ENCODE measurements at regions not wholly inside any gene's neighbourhood (a gene's known extent, or its start where the extent isn't known, plus 50 kb on each side); places are given as distances from the start of the nearest gene placed in this dataset.
A peak's percentile ranks its signal among the peaks of the same experiment; 100 is the strongest.

- peaks cover 59% of the 10 kb centered on the region for H3F3A ChIP-seq (ENCODE audit: insufficient read depth)
- TF ChIP-seq EZH2phosphoT487 (IDR thresholded peaks at IDR 0.05; ENCODE audit: insufficient read depth, low read depth) (no peak), EZH2 (IDR thresholded peaks at IDR 0.05; ENCODE audit: insufficient read depth, poor library complexity, severe bottlenecking) (no peak)
- H3K9ac ChIP-seq = peak overlapping the region; percentile 5; the same call in 1 of the 2 replicates
- peak; percentile 36 for DNase-seq
- no peaks in the 10 kb centered on the region for H3K79me2 ChIP-seq (ENCODE audit: insufficient read depth)
- in situ Hi-C loops (cut with MboI) = loop anchor here (25.0 kb wide), 1 partner anchor 412 kb away; no protein-coding TSS in a partner anchor
- no peak overlapping the region for H3K4me3 ChIP-seq
- H2AFZ ChIP-seq = no peak overlapping the region
- H3K4me2 ChIP-seq (ENCODE audit: unreplicated experiment) = no peak overlapping the region
- H3K36me3 ChIP-seq (ENCODE audit: low read depth) = no peaks in the 10 kb centered on the region
- no peaks in the 10 kb centered on the region for H3K27me3 ChIP-seq (replicated peaks; ENCODE audit: insufficient read depth)
- 57 to 60% methylated on average over 6 of the region's 6 CpGs for WGBS, 2 experiments (ENCODE audit: low coverage in 1 of 2, low lambda C conversion rate in 2 of 2, missing lambda C conversion rate in 2 of 2)
- no peaks in the 10 kb centered on the region for H3K9me2 ChIP-seq (ENCODE audit: insufficient read depth)
- peaks cover 59% of the 10 kb centered on the region for H3K4me1 ChIP-seq (ENCODE audit: insufficient read depth)
- no peaks in the 10 kb centered on the region for H4K20me1 ChIP-seq (ENCODE audit: insufficient read depth)
- peak overlapping the region; percentile 71 for H3K27ac ChIP-seq
- no peaks in the 10 kb centered on the region for H3K9me3 ChIP-seq (ENCODE audit: low read depth)
These were observed 456.2 kb upstream of the THBS1 start for GRCh38 chr15:39124553-39125171.

- in situ Hi-C loops (cut with MboI) = no loop called here
- H3K4me1 ChIP-seq (ENCODE audit: insufficient read depth) = peaks cover 63% of the 10 kb centered on the region
These were observed 455.7 kb upstream of the THBS1 start for GRCh38 chr15:39125226-39125625.

GRCh38 chr15:39125904-39126303 is 455.0 kb upstream of the THBS1 start:
- Histone ChIP-seq H3K9ac (no peak overlapping the region), H3K4me2 (ENCODE audit: unreplicated experiment) (no peak overlapping the region), H4K20me1 (ENCODE audit: insufficient read depth) (no peaks in the 10 kb centered on the region), H3K9me2 (ENCODE audit: insufficient read depth) (no peaks in the 10 kb centered on the region), H3K27me3 (replicated peaks; ENCODE audit: insufficient read depth) (no peaks in the 10 kb centered on the region), H3K4me1 (ENCODE audit: insufficient read depth) (peaks cover 70% of the 10 kb centered on the region), H3F3A (ENCODE audit: insufficient read depth) (peaks cover 68% of the 10 kb centered on the region), H3K79me2 (ENCODE audit: insufficient read depth) (no peaks in the 10 kb centered on the region), H3K36me3 (ENCODE audit: low read depth) (no peaks in the 10 kb centered on the region), H2AFZ (no peak overlapping the region), H3K27ac (peak overlapping the region; percentile 71), H3K4me3 (no peak overlapping the region), H3K9me3 (ENCODE audit: low read depth) (no peaks in the 10 kb centered on the region)
- 65 to 69% methylated on average over 4 of the region's 4 CpGs for WGBS, 2 experiments (ENCODE audit: low coverage in 1 of 2, low lambda C conversion rate in 2 of 2, missing lambda C conversion rate in 2 of 2)
- DNase-seq = peak; percentile 57
- no peak for TF ChIP-seq EZH2phosphoT487 (IDR thresholded peaks at IDR 0.05; ENCODE audit: insufficient read depth, low read depth)
- no peak for TF ChIP-seq EZH2 (IDR thresholded peaks at IDR 0.05; ENCODE audit: insufficient read depth, poor library complexity, severe bottlenecking)
- in situ Hi-C loops (cut with MboI) = no loop called here

More at GRCh38 chr15:39125226-39125625, 455.7 kb upstream of the THBS1 start:
- peak; percentile 61 for DNase-seq
- no peaks in the 10 kb centered on the region for H3K36me3 ChIP-seq (ENCODE audit: low read depth)
- peak overlapping the region; percentile 5; the same call in 1 of the 2 replicates for H3K9ac ChIP-seq
- no peaks in the 10 kb centered on the region for H3K9me2 ChIP-seq (ENCODE audit: insufficient read depth)
- no peak overlapping the region for H3K4me2 ChIP-seq (ENCODE audit: unreplicated experiment)
- peak overlapping the region; percentile 71 for H3K27ac ChIP-seq
- H2AFZ ChIP-seq = no peak overlapping the region
- H3K4me3 ChIP-seq = no peak overlapping the region
- no peaks in the 10 kb centered on the region for H3K27me3 ChIP-seq (replicated peaks; ENCODE audit: insufficient read depth)
- peaks cover 62% of the 10 kb centered on the region for H3F3A ChIP-seq (ENCODE audit: insufficient read depth)
- H4K20me1 ChIP-seq (ENCODE audit: insufficient read depth) = no peaks in the 10 kb centered on the region
- H3K9me3 ChIP-seq (ENCODE audit: low read depth) = no peaks in the 10 kb centered on the region
- 19 to 24% methylated on average over 2 of the region's 2 CpGs for WGBS, 2 experiments (ENCODE audit: low coverage in 1 of 2, low lambda C conversion rate in 2 of 2, missing lambda C conversion rate in 2 of 2)
- no peak for TF ChIP-seq EZH2 (IDR thresholded peaks at IDR 0.05; ENCODE audit: insufficient read depth, poor library complexity, severe bottlenecking)
- no peak for TF ChIP-seq EZH2phosphoT487 (IDR thresholded peaks at IDR 0.05; ENCODE audit: insufficient read depth, low read depth)
- H3K79me2 ChIP-seq (ENCODE audit: insufficient read depth) = no peaks in the 10 kb centered on the region

DNA sequence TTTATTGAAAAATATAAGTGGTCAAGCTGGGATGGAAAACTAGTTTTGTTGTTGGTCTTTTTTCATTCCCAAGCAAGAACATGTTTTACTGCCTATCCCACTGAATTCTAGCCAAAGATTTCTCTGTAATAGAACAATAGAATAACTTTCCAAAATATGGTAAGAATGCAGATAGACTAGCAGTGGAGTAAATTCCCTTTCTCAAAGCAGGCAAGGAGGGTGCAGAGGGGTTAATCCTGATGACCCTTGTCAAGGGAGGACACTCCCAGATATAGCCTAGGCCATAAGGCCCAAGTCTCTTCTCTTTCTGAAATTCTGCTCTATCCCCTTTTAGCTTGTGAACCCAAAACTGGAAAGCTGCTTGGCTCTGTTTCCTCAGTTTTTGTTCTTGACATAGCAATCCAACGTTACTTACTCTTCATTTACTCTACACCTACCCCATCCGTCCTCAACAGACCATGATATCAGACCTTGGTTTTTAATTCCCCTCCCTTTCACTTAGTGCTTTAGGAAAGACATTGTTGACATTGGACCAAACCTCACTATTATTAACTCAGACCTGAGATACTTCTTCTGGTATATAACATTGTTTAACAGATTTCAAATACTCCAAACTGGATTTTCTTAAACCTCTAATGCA is 453.6 kb upstream of the THBS1 start:
- Histone ChIP-seq H4K20me1 (ENCODE audit: insufficient read depth) (no peaks in the 10 kb centered on the region), H3K36me3 (ENCODE audit: low read depth) (no peaks in the 10 kb centered on the region), H3K79me2 (ENCODE audit: insufficient read depth) (no peaks in the 10 kb centered on the region), H3K9me2 (ENCODE audit: insufficient read depth) (no peaks in the 10 kb centered on the region), H3K4me3 (no peak overlapping the region), H2AFZ (no peak overlapping the region), H3K4me2 (ENCODE audit: unreplicated experiment) (peak overlapping the region; percentile 43), H3K9me3 (ENCODE audit: low read depth) (no peaks in the 10 kb centered on the region), H3K27ac (peak overlapping the region; percentile 93), H3K9ac (peak overlapping the region; percentile 71), H3K27me3 (replicated peaks; ENCODE audit: insufficient read depth) (no peaks in the 10 kb centered on the region), H3K4me1 (ENCODE audit: insufficient read depth) (peaks cover 84% of the 10 kb centered on the region), H3F3A (ENCODE audit: insufficient read depth) (peaks cover 82% of the 10 kb centered on the region)
- TF ChIP-seq EZH2phosphoT487 (IDR thresholded peaks at IDR 0.05; ENCODE audit: insufficient read depth, low read depth) = no peak
- no peak for TF ChIP-seq EZH2 (IDR thresholded peaks at IDR 0.05; ENCODE audit: insufficient read depth, poor library complexity, severe bottlenecking)
- in situ Hi-C loops (cut with MboI) = no loop called here
- peak; percentile 35 for DNase-seq
- 45 to 46% methylated on average over 2 of the region's 2 CpGs for WGBS, 2 experiments (ENCODE audit: low coverage in 1 of 2, low lambda C conversion rate in 2 of 2, missing lambda C conversion rate in 2 of 2)
